ENCODE measurements at regions not wholly inside any gene's neighbourhood (a gene's known extent, or its start where the extent isn't known, plus 50 kb on each side); places are given as distances from the start of the nearest gene placed in this dataset.

DNA sequence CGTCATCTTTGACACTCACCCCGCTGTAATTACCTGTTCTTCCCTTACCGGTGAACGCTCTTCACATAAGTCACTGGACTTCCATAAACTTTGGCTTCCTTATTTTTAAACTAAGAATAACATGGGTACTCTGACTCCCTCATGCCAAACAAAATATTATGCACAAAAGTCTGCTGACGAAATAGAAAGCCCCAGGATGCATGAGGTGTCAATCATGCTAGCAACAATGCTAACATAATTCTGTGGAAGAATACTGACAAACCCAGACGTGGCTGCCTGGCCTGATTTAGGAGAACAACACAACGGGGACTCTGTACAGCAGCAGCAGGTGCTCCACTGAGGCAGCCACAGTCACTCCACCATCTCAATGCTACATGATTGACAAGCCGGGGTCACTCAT, 137.5 kb downstream of the CCDC71L start:
- TF ChIP-seq CTCF (IDR thresholded peaks at IDR 0.05) = no peak
- no peak for TF ChIP-seq ZFX (IDR thresholded peaks at IDR 0.05; ENCODE audit: borderline replicate concordance)

Data from 22Rv1 (cell line).